Fibroblast of lung (primary cell): ENCODE measurements at regions not wholly inside any gene's neighbourhood (a gene's known extent, or its start where the extent isn't known, plus 50 kb on each side); places are given as distances from the start of the nearest gene placed in this dataset.

Experiments used
- DNase-seq, 2 donors: peaks; one replicate each; pipeline versions ENCODE4 v3.0.0 to v3.0.0-alpha.2; 2010; ENCODE audit warnings: low read depth in 2 of 2
- H2AFZ ChIP-seq: 2 replicates; pipeline ENCODE4 v1.5.1; 2012; ENCODE audit warnings: low read length, control low read depth, inconsistent platforms
- H3K27ac ChIP-seq: 2 replicates; pipeline ENCODE4 v1.5.1; 2011; ENCODE audit warnings: low read length, control low read depth; ENCODE audit not compliant: insufficient read depth
- H3K27me3 ChIP-seq: 2 replicates; pipeline ENCODE4 v1.5.1; 2011; ENCODE audit warnings: mild to moderate bottlenecking, low read length; ENCODE audit not compliant: control insufficient read depth, insufficient read depth
- H3K36me3 ChIP-seq: 2 replicates; pipeline ENCODE4 v1.5.1; 2011; ENCODE audit warnings: low read length; ENCODE audit not compliant: control insufficient read depth, insufficient read depth
- H3K4me1 ChIP-seq: 2 replicates; pipeline ENCODE4 v1.5.1; 2011; ENCODE audit warnings: low read length; ENCODE audit not compliant: control insufficient read depth, insufficient read depth; ENCODE audit errors: extremely low read depth
- H3K4me2 ChIP-seq: 2 replicates; pipeline ENCODE4 v1.5.1; 2011; ENCODE audit warnings: low read length, control low read depth; ENCODE audit not compliant: insufficient read depth; ENCODE audit errors: extremely low read depth
- H3K4me3 ChIP-seq, 4 experiments: fragments of 200-600 bp in 1 of 4; sonication (generic) in 1 of 4; replicated peaks in 1 of 4; 2 replicates each; pipeline ENCODE4 v1.5.1; 2011 to 2016; ENCODE audit warnings: low read length in 4 of 4, low read depth in 3 of 4, mild to moderate bottlenecking in 3 of 4, control low read depth in 2 of 4, inconsistent platforms in 1 of 4, mixed read lengths in 1 of 4; ENCODE audit not compliant: insufficient read depth in 1 of 4; ENCODE audit errors: control extremely low read depth in 1 of 4
- H3K79me2 ChIP-seq: 2 replicates; pipeline ENCODE4 v1.5.1; 2012; ENCODE audit warnings: mild to moderate bottlenecking, low read length, inconsistent platforms; ENCODE audit not compliant: control insufficient read depth, insufficient read depth
- H3K9ac ChIP-seq: 2 replicates; pipeline ENCODE4 v1.5.1; 2011; ENCODE audit warnings: mild to moderate bottlenecking, low read length, control low read depth; ENCODE audit not compliant: insufficient read depth
- H3K9me3 ChIP-seq: 2 replicates; pipeline ENCODE4 v1.5.1; 2012; ENCODE audit warnings: low read depth, low read length; ENCODE audit not compliant: control insufficient read depth, insufficient read depth
- H4K20me1 ChIP-seq: 2 replicates; pipeline ENCODE4 v1.5.1; 2011; ENCODE audit warnings: low read length; ENCODE audit not compliant: control insufficient read depth, insufficient read depth; ENCODE audit errors: extremely low read depth
- CTCF ChIP-seq, 2 donors: IDR thresholded peaks in 1 of 2; conservative IDR thresholded peaks in 1 of 2; 1 replicate in 1 of 2; 2 replicates in 1 of 2; pipeline ENCODE4 v1.5.1; 2011 to 2012; ENCODE audit warnings: low read length in 2 of 2, control low read depth in 1 of 2, inconsistent platforms in 1 of 2, low read depth in 1 of 2, mild to moderate bottlenecking in 1 of 2
- EZH2 ChIP-seq: IDR thresholded peaks from 2 replicates; pipeline ENCODE4 v1.5.1; 2012; ENCODE audit warnings: low read length, control low read depth, mild to moderate bottlenecking; ENCODE audit errors: missing control alignments

GRCh38 chr7:73971704-73972341 is 56.1 kb upstream of the ELN start:
- no peaks in the 10 kb centered on the region for H3K9me3 ChIP-seq
- no peak for DNase-seq
- no peak overlapping the region for H3K4me2 ChIP-seq
- H3K9ac ChIP-seq = no peak overlapping the region
- H4K20me1 ChIP-seq = no peaks in the 10 kb centered on the region
- H3K79me2 ChIP-seq = no peaks in the 10 kb centered on the region
- H3K4me3 ChIP-seq = no peak overlapping the region
- peak in 1 of 2 donors; percentile 7 for TF ChIP-seq CTCF (conservative IDR thresholded peaks at IDR 0.05 in 1 of 2, IDR thresholded peaks at IDR 0.05 in 1 of 2; ENCODE audit: low read depth in 1 of 2, low read length in 2 of 2)
- TF ChIP-seq EZH2 = no peak
- H3K27ac ChIP-seq = no peak overlapping the region
- no peak overlapping the region for H2AFZ ChIP-seq
- H3K4me1 ChIP-seq = no peaks in the 10 kb centered on the region
- no peaks in the 10 kb centered on the region for H3K27me3 ChIP-seq
- no peaks in the 10 kb centered on the region for H3K36me3 ChIP-seq

- Histone ChIP-seq H3K4me2 (no peak overlapping the region), H3K9me3 (no peaks in the 10 kb centered on the region), H2AFZ (no peak overlapping the region), H3K79me2 (no peaks in the 10 kb centered on the region), H3K4me1 (no peaks in the 10 kb centered on the region), H3K27ac (no peak overlapping the region), H3K9ac (no peak overlapping the region), H3K4me3 (no peak overlapping the region), H3K36me3 (no peaks in the 10 kb centered on the region), H3K27me3 (no peaks in the 10 kb centered on the region), H4K20me1 (no peaks in the 10 kb centered on the region)
- no peak for TF ChIP-seq CTCF (conservative IDR thresholded peaks at IDR 0.05 in 1 of 2, IDR thresholded peaks at IDR 0.05 in 1 of 2; ENCODE audit: low read depth in 1 of 2, low read length in 2 of 2)
- no peak for TF ChIP-seq EZH2
- DNase-seq = no peak
Observed at GRCh38 chr7:73972614-73973013, 55.4 kb upstream of the ELN start.

- no peak overlapping the region for H3K4me3 ChIP-seq
- no peak overlapping the region for H3K27ac ChIP-seq
- no peaks in the 10 kb centered on the region for H3K9me3 ChIP-seq
- H3K27me3 ChIP-seq = no peaks in the 10 kb centered on the region
- no peak overlapping the region for H3K4me2 ChIP-seq
- no peak overlapping the region for H3K9ac ChIP-seq
- TF ChIP-seq EZH2 (no peak), CTCF (conservative IDR thresholded peaks at IDR 0.05 in 1 of 2, IDR thresholded peaks at IDR 0.05 in 1 of 2; ENCODE audit: low read depth in 1 of 2, low read length in 2 of 2) (no peak)
- H2AFZ ChIP-seq = no peak overlapping the region
- H3K4me1 ChIP-seq = peaks cover 2% of the 10 kb centered on the region
- no peak for DNase-seq
- H4K20me1 ChIP-seq = no peaks in the 10 kb centered on the region
- H3K79me2 ChIP-seq = no peaks in the 10 kb centered on the region
- no peaks in the 10 kb centered on the region for H3K36me3 ChIP-seq
Observed at GRCh38 chr7:73973091-73973490, 54.9 kb upstream of the ELN start.
